ENCODE measurements at regions not wholly inside any gene's neighbourhood (a gene's known extent, or its start where the extent isn't known, plus 50 kb on each side); places are given as distances from the start of the nearest gene placed in this dataset.

DNA sequence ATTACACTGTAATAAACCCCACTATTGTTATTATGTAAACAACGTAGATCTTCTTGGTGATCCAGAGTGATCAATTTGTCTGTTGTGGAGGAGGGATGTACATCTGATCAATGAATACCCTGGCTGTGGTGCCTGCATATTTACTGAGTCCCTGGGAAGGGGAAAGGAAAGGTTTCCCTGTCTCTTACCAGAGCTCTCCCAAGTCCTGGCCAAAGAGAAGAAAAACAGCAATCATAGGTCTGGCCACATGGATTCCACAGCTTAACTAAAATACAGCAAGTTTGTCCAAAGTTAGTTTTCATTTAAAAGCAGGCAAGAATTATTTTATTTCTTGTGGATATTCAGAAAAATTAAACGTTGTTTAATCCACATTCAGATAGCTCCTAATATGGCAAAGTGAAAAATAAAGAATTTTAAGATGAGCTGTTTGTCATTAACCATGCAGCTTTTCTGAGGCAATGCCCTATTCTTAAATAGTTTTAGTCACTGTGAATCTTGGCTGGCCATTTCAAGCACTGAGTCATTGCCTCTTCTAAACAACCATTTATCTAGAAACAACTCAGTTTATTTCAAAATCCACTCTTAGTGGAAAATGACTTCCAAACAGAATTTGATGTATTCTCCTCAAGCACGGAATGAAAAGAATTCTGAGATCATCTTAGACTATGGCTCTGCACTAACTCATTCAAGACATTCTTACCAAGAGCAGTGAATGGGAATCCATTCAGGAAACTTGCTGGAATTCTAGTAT is 1004.4 kb upstream of the CDH2 start:
- TF ChIP-seq GATA3 (IDR thresholded peaks at IDR 0.05; ENCODE audit: low read depth, low read length) (no peak), GATA2 (IDR thresholded peaks at IDR 0.05; ENCODE audit: low read depth, low read length) (no peak)

All from SH-SY5Y (cell line).